ENCODE measurements at regions not wholly inside any gene's neighbourhood (a gene's known extent, or its start where the extent isn't known, plus 50 kb on each side); places are given as distances from the start of the nearest gene placed in this dataset.
"Not testable (repeated sequence)": the region's sequence is repeated elsewhere in the genome, so short reads cannot be mapped to it uniquely, and the experiment has no call there.

GRCh38 chr5:119708076-119708790 lies 78.9 kb downstream of the FAM170A start:
- Mint-ChIP-seq H3K27me3 (ENCODE audit: low read depth in 3 of 3) (peaks cover 0 to 3% (median 3%) of the 10 kb centered on the region in 3 donors), H3K9me3 (peaks cover 0 to 5% (median 2%) of the 10 kb centered on the region in 7 donors), H3K27ac (peak overlapping the region in 3 of 7 donors; percentile 5 to 69 (median 50)), H3K36me3 (no peaks in the 10 kb centered on the region), H3K4me1 (no peaks in the 10 kb centered on the region), H3K4me3 (no peak overlapping the region)
- H2AFZ ChIP-seq (ENCODE audit: insufficient read depth, low read depth, low read length, poor library complexity, severe bottlenecking): no peak overlapping the region
- H3K9me3 ChIP-seq (replicated peaks in 1 of 2; ENCODE audit: control insufficient read depth in 1 of 2, insufficient read depth in 1 of 2, low read length in 2 of 2): no peaks in the 10 kb centered on the region
- WGBS (ENCODE audit: insufficient coverage): 57% methylated on average over 2 of the region's 2 CpGs
- H3K4me2 ChIP-seq (replicated peaks; ENCODE audit: extremely low read depth, low read length, poor library complexity, severe bottlenecking): no peak overlapping the region
- intact Hi-C loops (cut with micrococcal nuclease): no loop called here
- no peaks in the 10 kb centered on the region for H3K27me3 ChIP-seq (ENCODE audit: control insufficient read depth in 2 of 2, insufficient read depth in 2 of 2, low read length in 2 of 2)
- no peaks in the 10 kb centered on the region for H3K4me1 ChIP-seq (ENCODE audit: control insufficient read depth in 1 of 2, insufficient read depth in 2 of 2, low read length in 2 of 2)
- no peaks in the 10 kb centered on the region for H4K20me1 ChIP-seq (ENCODE audit: insufficient read depth, low read length)
- no peak overlapping the region for H3K9ac ChIP-seq (ENCODE audit: insufficient read depth, low read length, poor library complexity, severe bottlenecking)
- H3K4me3 ChIP-seq (replicated peaks in 1 of 3; ENCODE audit: low read depth in 2 of 3, low read length in 3 of 3): no peak overlapping the region
- TF ChIP-seq CTCF (IDR thresholded peaks at IDR 0.05): no peak
- no peak overlapping the region for H3K27ac ChIP-seq (ENCODE audit: low read depth in 1 of 2, low read length in 2 of 2)
- DNase-seq: no peak
- H3K36me3 ChIP-seq (replicated peaks in 1 of 2; ENCODE audit: control insufficient read depth in 1 of 2, insufficient read depth in 2 of 2, low read length in 2 of 2): no peaks in the 10 kb centered on the region
- H3K79me2 ChIP-seq (ENCODE audit: insufficient read depth, low read length): no peaks in the 10 kb centered on the region

GRCh38 chr5:119721775-119722174 lies 92.4 kb downstream of the FAM170A start:
- H3K27ac Mint-ChIP-seq: no peak overlapping the region
- H4K20me1 ChIP-seq (ENCODE audit: insufficient read depth, low read length): no peaks in the 10 kb centered on the region
- no peak overlapping the region for H3K9ac ChIP-seq (ENCODE audit: insufficient read depth, low read length, poor library complexity, severe bottlenecking)
- peaks cover 7 to 19% (median 15%) of the 10 kb centered on the region in 7 donors for H3K9me3 Mint-ChIP-seq
- intact Hi-C loops (cut with micrococcal nuclease): no loop called here
- no peaks in the 10 kb centered on the region for H3K36me3 ChIP-seq (replicated peaks in 1 of 2; ENCODE audit: control insufficient read depth in 1 of 2, insufficient read depth in 2 of 2, low read length in 2 of 2)
- peaks cover 3 to 5% of the 10 kb centered on the region in 2 donors for H3K9me3 ChIP-seq (replicated peaks in 1 of 2; ENCODE audit: control insufficient read depth in 1 of 2, insufficient read depth in 1 of 2, low read length in 2 of 2)
- DNase-seq: no peak
- H3K27me3 ChIP-seq (ENCODE audit: control insufficient read depth in 2 of 2, insufficient read depth in 2 of 2, low read length in 2 of 2): no peaks in the 10 kb centered on the region
- no peaks in the 10 kb centered on the region for H3K4me1 ChIP-seq (ENCODE audit: control insufficient read depth in 1 of 2, insufficient read depth in 2 of 2, low read length in 2 of 2)
- H3K27ac ChIP-seq (ENCODE audit: low read depth in 1 of 2, low read length in 2 of 2): no peak overlapping the region
- WGBS (ENCODE audit: insufficient coverage): 20% methylated on average over 1 of the region's 2 CpGs
- no peaks in the 10 kb centered on the region for H3K79me2 ChIP-seq (ENCODE audit: insufficient read depth, low read length)
- no peak overlapping the region for H3K4me2 ChIP-seq (replicated peaks; ENCODE audit: extremely low read depth, low read length, poor library complexity, severe bottlenecking)
- H3K4me3 Mint-ChIP-seq: no peak overlapping the region
- H3K36me3 Mint-ChIP-seq: no peaks in the 10 kb centered on the region
- H3K4me1 Mint-ChIP-seq: no peaks in the 10 kb centered on the region
- peaks cover under 1 to 3% (median 3%) of the 10 kb centered on the region in 3 donors for H3K27me3 Mint-ChIP-seq (ENCODE audit: low read depth in 3 of 3)
- TF ChIP-seq CTCF (IDR thresholded peaks at IDR 0.05): no peak
- H2AFZ ChIP-seq (ENCODE audit: insufficient read depth, low read depth, low read length, poor library complexity, severe bottlenecking): no peak overlapping the region
- H3K4me3 ChIP-seq (replicated peaks in 1 of 3; ENCODE audit: low read depth in 2 of 3, low read length in 3 of 3): no peak overlapping the region

GRCh38 chr5:119725291-119725690 lies 95.9 kb downstream of the FAM170A start:
- H3K36me3 ChIP-seq (replicated peaks in 1 of 2; ENCODE audit: control insufficient read depth in 1 of 2, insufficient read depth in 2 of 2, low read length in 2 of 2); H3K4me3 ChIP-seq (replicated peaks in 1 of 3; ENCODE audit: low read depth in 2 of 3, low read length in 3 of 3); intact Hi-C loops (cut with micrococcal nuclease); H3K27me3 Mint-ChIP-seq (ENCODE audit: low read depth in 3 of 3); H3K4me3 Mint-ChIP-seq; H3K27ac Mint-ChIP-seq; H3K27me3 ChIP-seq (ENCODE audit: control insufficient read depth in 2 of 2, insufficient read depth in 2 of 2, low read length in 2 of 2); DNase-seq; H3K9ac ChIP-seq (ENCODE audit: insufficient read depth, low read length, poor library complexity, severe bottlenecking); H3K4me1 ChIP-seq (ENCODE audit: control insufficient read depth in 1 of 2, insufficient read depth in 2 of 2, low read length in 2 of 2); H3K4me1 Mint-ChIP-seq; H3K36me3 Mint-ChIP-seq; H3K9me3 ChIP-seq (replicated peaks in 1 of 2; ENCODE audit: control insufficient read depth in 1 of 2, insufficient read depth in 1 of 2, low read length in 2 of 2); H3K79me2 ChIP-seq (ENCODE audit: insufficient read depth, low read length); H3K27ac ChIP-seq (ENCODE audit: low read depth in 1 of 2, low read length in 2 of 2); H2AFZ ChIP-seq (ENCODE audit: insufficient read depth, low read depth, low read length, poor library complexity, severe bottlenecking); H4K20me1 ChIP-seq (ENCODE audit: insufficient read depth, low read length); H3K4me2 ChIP-seq (replicated peaks; ENCODE audit: extremely low read depth, low read length, poor library complexity, severe bottlenecking): not testable (repeated sequence)
- H3K9me3 Mint-ChIP-seq: peaks cover 7 to 21% (median 16%) of the 10 kb centered on the region in 7 donors
- WGBS (ENCODE audit: insufficient coverage): no CpG with 5 or more reads among the region's 2 CpGs
